Neural cell (in vitro differentiated cells): ENCODE measurements at regions not wholly inside any gene's neighbourhood (a gene's known extent, or its start where the extent isn't known, plus 50 kb on each side); places are given as distances from the start of the nearest gene placed in this dataset.

Experiments used
- H2AFZ ChIP-seq: fragments of 200-600, 300-800 bp; sonication (generic), shearing (Covaris generic); 2 replicates; pipeline ENCODE4 v1.6.0; 2014; ENCODE audit warnings: low read depth, mild to moderate bottlenecking, antibody characterized with exemption, low read length, moderate library complexity
- H3F3A ChIP-seq: fragments of 200-600 bp; shearing (Covaris generic); 2 replicates; pipeline ENCODE4 v1.6.1; 2016; ENCODE audit warnings: mild to moderate bottlenecking, moderate library complexity, mixed read lengths, antibody characterized with exemption, low read length; ENCODE audit not compliant: insufficient read depth, poor library complexity, severe bottlenecking
- H3K27ac ChIP-seq: fragments of 200-600, 300-800 bp; sonication (generic), shearing (Covaris generic); 2 replicates; pipeline ENCODE4 v1.5.1; 2014; ENCODE audit warnings: mild to moderate bottlenecking, low read length, moderate library complexity
- H3K27me3 ChIP-seq: fragments of 300-800, 200-600 bp; sonication (generic), shearing (Covaris generic); 2 replicates; pipeline ENCODE4 v1.6.0; 2014; ENCODE audit warnings: mild to moderate bottlenecking, low read depth, low read length, moderate library complexity; ENCODE audit not compliant: insufficient read depth
- H3K36me3 ChIP-seq: fragments of 300-800, 200-600 bp; sonication (generic), shearing (Covaris generic); 2 replicates; pipeline ENCODE4 v1.5.1; 2014; ENCODE audit warnings: mild to moderate bottlenecking, antibody characterized with exemption, low read length, moderate library complexity; ENCODE audit not compliant: insufficient read depth
- H3K4me2 ChIP-seq: fragments of 300-800, 200-600 bp; sonication (generic), shearing (Covaris generic); 2 replicates; pipeline ENCODE4 v1.6.0; 2014; ENCODE audit warnings: mild to moderate bottlenecking, low read length
- H3K4me3 ChIP-seq: fragments of 300-800, 200-600 bp; sonication (generic), shearing (Covaris generic); 2 replicates; pipeline ENCODE4 v1.5.1; 2014; ENCODE audit warnings: mild to moderate bottlenecking, low read length, moderate library complexity
- H3K79me2 ChIP-seq: fragments of 200-600 bp; shearing (Covaris generic); replicated peaks from 2 replicates; pipeline ENCODE4 v1.6.0; 2014; ENCODE audit warnings: mild to moderate bottlenecking, low read length, moderate library complexity; ENCODE audit not compliant: insufficient read depth
- H3K9ac ChIP-seq: fragments of 300-800, 200-600 bp; sonication (generic), shearing (Covaris generic); 2 replicates; pipeline ENCODE4 v1.6.1; 2016; ENCODE audit warnings: mild to moderate bottlenecking, low read length, mixed read lengths
- H3K9me2 ChIP-seq: fragments of 200-600 bp; shearing (Covaris generic); 2 replicates; pipeline ENCODE4 v1.6.1; 2016; ENCODE audit warnings: mild to moderate bottlenecking, low read length, mixed read lengths; ENCODE audit not compliant: insufficient read depth
- H3K9me3 ChIP-seq: fragments of 200-600, 300-800 bp; sonication (generic), shearing (Covaris generic); 2 replicates; pipeline ENCODE4 v1.6.1; 2016; ENCODE audit warnings: mild to moderate bottlenecking, mixed run types, low read length, moderate library complexity, mixed read lengths
- H4K20me1 ChIP-seq: fragments of 200-600 bp; shearing (Covaris generic); 2 replicates; pipeline ENCODE4 v1.6.1; 2016; ENCODE audit warnings: mild to moderate bottlenecking, mixed run types; ENCODE audit not compliant: insufficient read depth
- CTCF ChIP-seq: fragments of 450-650 bp; IDR thresholded peaks from 2 replicates; pipeline ENCODE4 v1.5.1; 2014; ENCODE audit warnings: antibody characterized with exemption, mild to moderate bottlenecking, moderate library complexity; ENCODE audit not compliant: poor library complexity, severe bottlenecking
- EP300 ChIP-seq: fragments of 450-650 bp; conservative IDR thresholded peaks from 2 replicates; pipeline ENCODE4 v1.6.1; 2014; ENCODE audit warnings: antibody characterized with exemption, mild to moderate bottlenecking, moderate library complexity; ENCODE audit not compliant: poor library complexity, severe bottlenecking
- EZH2 ChIP-seq: fragments of 200-600, 300-800 bp; shearing (Covaris generic), sonication (generic); IDR thresholded peaks from 2 replicates; pipeline ENCODE4 v1.6.1; 2014; ENCODE audit warnings: antibody characterized with exemption, low read length, borderline replicate concordance, mild to moderate bottlenecking; ENCODE audit not compliant: insufficient read depth, poor library complexity, severe bottlenecking
- MXI1 ChIP-seq: fragments of 450-650 bp; conservative IDR thresholded peaks from 2 replicates; pipeline ENCODE4 v1.6.1; 2014; ENCODE audit warnings: antibody characterized with exemption, mild to moderate bottlenecking; ENCODE audit not compliant: poor library complexity, severe bottlenecking
- POLR2AphosphoS5 ChIP-seq: IDR thresholded peaks from 2 replicates; pipeline ENCODE4 v1.6.1; 2012
- RAD21 ChIP-seq: fragments of 450-650 bp; conservative IDR thresholded peaks from 2 replicates; pipeline ENCODE4 v1.6.1; 2014; ENCODE audit warnings: antibody characterized with exemption, mild to moderate bottlenecking, moderate library complexity
- REST ChIP-seq: IDR thresholded peaks from 2 replicates; pipeline ENCODE4 v1.6.1; 2012; ENCODE audit warnings: borderline replicate concordance
- SMC3 ChIP-seq: fragments of 450-650 bp; conservative IDR thresholded peaks from 2 replicates; pipeline ENCODE4 v1.6.1; 2014; ENCODE audit warnings: antibody characterized with exemption, mild to moderate bottlenecking, moderate library complexity; ENCODE audit not compliant: poor library complexity
- TAF1 ChIP-seq: IDR thresholded peaks from 2 replicates; pipeline ENCODE4 v1.6.1; 2012; ENCODE audit warnings: low read depth

GRCh38 chr13:34587576-34587975 lies 354.5 kb upstream of the NBEA start:
- TF ChIP-seq MXI1 (no peak), RAD21 (no peak), EP300 (no peak), POLR2AphosphoS5 (no peak), REST (no peak), SMC3 (no peak), EZH2 (no peak), CTCF (no peak), TAF1 (no peak)
- H2AFZ ChIP-seq, result no peak overlapping the region
- no peaks in the 10 kb centered on the region for H3K9me3 ChIP-seq
- no peaks in the 10 kb centered on the region for H3K9me2 ChIP-seq
- H3K4me2 ChIP-seq, result no peak overlapping the region
- H3K27ac ChIP-seq, result no peak overlapping the region
- H3K9ac ChIP-seq, result no peak overlapping the region
- H3F3A ChIP-seq, result no peaks in the 10 kb centered on the region
- H3K4me3 ChIP-seq, result no peak overlapping the region
- H3K27me3 ChIP-seq, result no peaks in the 10 kb centered on the region
- no peaks in the 10 kb centered on the region for H3K79me2 ChIP-seq
- no peaks in the 10 kb centered on the region for H3K36me3 ChIP-seq
- H4K20me1 ChIP-seq, result no peaks in the 10 kb centered on the region

GRCh38 chr13:34588362-34588761 lies 353.7 kb upstream of the NBEA start:
- H3F3A ChIP-seq, result no peaks in the 10 kb centered on the region
- H3K79me2 ChIP-seq, result no peaks in the 10 kb centered on the region
- H3K4me3 ChIP-seq, result no peak overlapping the region
- H3K4me2 ChIP-seq, result no peak overlapping the region
- H3K9ac ChIP-seq, result no peak overlapping the region
- H3K27ac ChIP-seq, result no peak overlapping the region
- no peaks in the 10 kb centered on the region for H4K20me1 ChIP-seq
- H3K9me2 ChIP-seq, result no peaks in the 10 kb centered on the region
- H3K27me3 ChIP-seq, result no peaks in the 10 kb centered on the region
- TF ChIP-seq SMC3, result no peak
- no peak for TF ChIP-seq MXI1
- TF ChIP-seq EZH2, result no peak
- H2AFZ ChIP-seq, result no peak overlapping the region
- H3K36me3 ChIP-seq, result no peaks in the 10 kb centered on the region
- no peaks in the 10 kb centered on the region for H3K9me3 ChIP-seq

GRCh38 chr13:34589581-34589980 lies 352.5 kb upstream of the NBEA start:
- no peaks in the 10 kb centered on the region for H3K79me2 ChIP-seq
- H3K9me3 ChIP-seq, result no peaks in the 10 kb centered on the region
- no peak overlapping the region for H2AFZ ChIP-seq
- H3K4me3 ChIP-seq, result no peak overlapping the region
- no peak for TF ChIP-seq RAD21
- TF ChIP-seq REST, result no peak
- no peak for TF ChIP-seq CTCF
- no peak for TF ChIP-seq SMC3
- TF ChIP-seq POLR2AphosphoS5, result no peak
- TF ChIP-seq EP300, result no peak
- no peak for TF ChIP-seq EZH2
- TF ChIP-seq TAF1, result no peak
- TF ChIP-seq MXI1, result no peak
- no peak overlapping the region for H3K9ac ChIP-seq
- no peaks in the 10 kb centered on the region for H3F3A ChIP-seq
- H3K36me3 ChIP-seq, result no peaks in the 10 kb centered on the region
- no peaks in the 10 kb centered on the region for H3K27me3 ChIP-seq
- no peaks in the 10 kb centered on the region for H3K9me2 ChIP-seq
- no peak overlapping the region for H3K27ac ChIP-seq
- no peaks in the 10 kb centered on the region for H4K20me1 ChIP-seq
- no peak overlapping the region for H3K4me2 ChIP-seq
